GM23248 (cell line): ENCODE measurements at regions not wholly inside any gene's neighbourhood (a gene's known extent, or its start where the extent isn't known, plus 50 kb on each side); places are given as distances from the start of the nearest gene placed in this dataset.

Experiments used
- EZH2 ChIP-seq: fragments of 200-600 bp; sonication (generic); IDR thresholded peaks from 2 replicates; pipeline ENCODE4 v1.6.1; 2018; ENCODE audit warnings: antibody characterized with exemption, mild to moderate bottlenecking; ENCODE audit not compliant: insufficient read depth, poor library complexity, severe bottlenecking
- EZH2phosphoT487 ChIP-seq: fragments of 200-600 bp; sonication (generic); IDR thresholded peaks from 2 replicates; pipeline ENCODE4 v1.6.1; 2018; ENCODE audit warnings: antibody characterized with exemption, moderate library complexity, mild to moderate bottlenecking, low read depth; ENCODE audit not compliant: insufficient read depth

DNA sequence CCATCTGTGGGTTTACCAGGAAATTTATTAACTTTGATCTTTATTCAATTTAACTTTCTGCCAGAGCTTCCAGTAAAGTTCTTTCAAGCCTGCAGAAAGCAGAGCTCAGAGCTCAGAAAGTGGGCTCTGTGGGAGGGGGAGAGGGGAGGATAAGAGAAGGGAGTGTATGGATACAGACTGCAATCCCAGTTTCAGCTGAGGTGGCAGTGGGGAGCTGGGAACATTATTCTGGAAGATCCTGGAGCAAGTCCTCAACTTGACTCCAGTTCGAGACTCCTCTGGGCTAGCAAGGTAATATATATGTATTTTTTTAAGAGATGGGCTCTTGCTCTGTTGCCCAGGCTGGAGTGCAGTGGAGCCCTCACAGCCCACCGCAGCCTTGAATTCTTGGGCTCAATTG is 108.9 kb upstream of the NABP1 start:
- TF ChIP-seq EZH2 (no peak), EZH2phosphoT487 (no peak)
